Type B pancreatic cell (in vitro differentiated cells): ENCODE measurements at regions not wholly inside any gene's neighbourhood (a gene's known extent, or its start where the extent isn't known, plus 50 kb on each side); places are given as distances from the start of the nearest gene placed in this dataset.
A peak's percentile ranks its signal among the peaks of the same experiment; 100 is the strongest.

ENCODE experiments used
- DNase-seq: peaks from one replicate; pipeline ENCODE4 v3.0.0; 2021; ENCODE audit warnings: mixed read lengths; ENCODE audit not compliant: unreplicated experiment; ENCODE audit errors: extremely low spot score
- H3K27ac Mint-ChIP-seq: 2 replicates; pipeline ENCODE4 v1.8.0; 2021; ENCODE audit warnings: mild to moderate bottlenecking, mixed read lengths
- H3K27me3 Mint-ChIP-seq: 2 replicates; pipeline ENCODE4 v1.8.0; 2021; ENCODE audit warnings: mixed read lengths
- H3K36me3 Mint-ChIP-seq: 2 replicates; pipeline ENCODE4 v1.8.0; 2021; ENCODE audit warnings: mixed read lengths
- H3K4me1 Mint-ChIP-seq: one replicate; pipeline ENCODE4 v1.8.0; 2021; ENCODE audit warnings: mixed read lengths; ENCODE audit not compliant: unreplicated experiment
- H3K4me3 Mint-ChIP-seq: 2 replicates; pipeline ENCODE4 v1.8.0; 2021; ENCODE audit warnings: mild to moderate bottlenecking, mixed read lengths
- H3K9me3 Mint-ChIP-seq: 2 replicates; pipeline ENCODE4 v1.8.0; 2021; ENCODE audit warnings: mixed read lengths
- TF ChIP-seq, protein P1 (sequence below): fragments of 200-600 bp; sonication (generic); conservative IDR thresholded peaks from 2 replicates; pipeline ENCODE4 v1.5.0; 2021; ENCODE audit warnings: antibody characterized with exemption, mild to moderate bottlenecking

DNA sequence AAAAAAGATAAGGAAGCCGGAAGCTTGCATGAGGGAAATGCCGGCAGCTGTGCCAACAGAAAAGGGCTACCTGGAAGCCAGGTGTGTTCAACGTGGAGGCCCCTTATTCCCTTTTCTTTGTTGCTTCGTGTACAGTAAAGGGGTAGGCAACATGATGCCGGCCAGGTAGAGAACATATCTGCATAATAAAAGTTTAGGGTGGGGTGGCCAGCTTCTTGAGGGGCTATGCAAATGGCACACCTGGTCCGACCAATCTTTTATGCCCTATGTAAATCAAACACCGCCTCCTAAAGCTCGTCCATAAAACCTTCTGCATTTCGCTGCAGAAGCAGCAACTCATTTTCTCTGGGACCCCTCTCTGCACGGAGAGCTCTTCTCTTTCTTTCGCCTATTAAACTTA, 911.6 kb downstream of the KCNJ2 start:
- Mint-ChIP-seq H3K4me1 (no peaks in the 10 kb centered on the region), H3K36me3 (no peaks in the 10 kb centered on the region), H3K4me3 (no peak overlapping the region), H3K9me3 (no peaks in the 10 kb centered on the region), H3K27me3 (no peaks in the 10 kb centered on the region), H3K27ac (no peak overlapping the region)
- TF ChIP-seq, protein P1, sequence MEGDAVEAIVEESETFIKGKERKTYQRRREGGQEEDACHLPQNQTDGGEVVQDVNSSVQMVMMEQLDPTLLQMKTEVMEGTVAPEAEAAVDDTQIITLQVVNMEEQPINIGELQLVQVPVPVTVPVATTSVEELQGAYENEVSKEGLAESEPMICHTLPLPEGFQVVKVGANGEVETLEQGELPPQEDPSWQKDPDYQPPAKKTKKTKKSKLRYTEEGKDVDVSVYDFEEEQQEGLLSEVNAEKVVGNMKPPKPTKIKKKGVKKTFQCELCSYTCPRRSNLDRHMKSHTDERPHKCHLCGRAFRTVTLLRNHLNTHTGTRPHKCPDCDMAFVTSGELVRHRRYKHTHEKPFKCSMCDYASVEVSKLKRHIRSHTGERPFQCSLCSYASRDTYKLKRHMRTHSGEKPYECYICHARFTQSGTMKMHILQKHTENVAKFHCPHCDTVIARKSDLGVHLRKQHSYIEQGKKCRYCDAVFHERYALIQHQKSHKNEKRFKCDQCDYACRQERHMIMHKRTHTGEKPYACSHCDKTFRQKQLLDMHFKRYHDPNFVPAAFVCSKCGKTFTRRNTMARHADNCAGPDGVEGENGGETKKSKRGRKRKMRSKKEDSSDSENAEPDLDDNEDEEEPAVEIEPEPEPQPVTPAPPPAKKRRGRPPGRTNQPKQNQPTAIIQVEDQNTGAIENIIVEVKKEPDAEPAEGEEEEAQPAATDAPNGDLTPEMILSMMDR = no peak
- DNase-seq = no peak

DNA sequence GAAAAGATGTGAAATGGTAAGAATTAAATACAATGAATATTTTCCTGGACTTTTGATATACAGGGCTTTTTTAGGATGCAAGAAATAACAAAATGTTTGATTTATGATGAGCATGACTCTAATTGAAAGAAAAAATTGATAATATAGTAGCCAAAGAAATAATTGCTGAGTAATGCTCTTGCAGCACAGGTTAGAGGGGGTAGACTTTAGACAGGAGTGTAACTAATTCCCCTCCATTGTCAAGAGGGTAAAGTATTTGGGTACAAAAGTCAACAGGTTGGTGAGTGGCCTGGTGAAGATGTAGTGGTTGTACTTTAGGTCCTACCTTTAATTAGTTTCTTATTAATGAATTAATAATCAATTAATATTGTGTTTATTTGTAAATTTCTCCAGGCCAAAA, 912.3 kb downstream of the KCNJ2 start:
- TF ChIP-seq, protein P1 = no peak
- Mint-ChIP-seq H3K27me3 (no peaks in the 10 kb centered on the region), H3K27ac (no peak overlapping the region), H3K4me3 (no peak overlapping the region), H3K9me3 (no peaks in the 10 kb centered on the region), H3K36me3 (no peaks in the 10 kb centered on the region), H3K4me1 (no peaks in the 10 kb centered on the region)
- DNase-seq = no peak

DNA sequence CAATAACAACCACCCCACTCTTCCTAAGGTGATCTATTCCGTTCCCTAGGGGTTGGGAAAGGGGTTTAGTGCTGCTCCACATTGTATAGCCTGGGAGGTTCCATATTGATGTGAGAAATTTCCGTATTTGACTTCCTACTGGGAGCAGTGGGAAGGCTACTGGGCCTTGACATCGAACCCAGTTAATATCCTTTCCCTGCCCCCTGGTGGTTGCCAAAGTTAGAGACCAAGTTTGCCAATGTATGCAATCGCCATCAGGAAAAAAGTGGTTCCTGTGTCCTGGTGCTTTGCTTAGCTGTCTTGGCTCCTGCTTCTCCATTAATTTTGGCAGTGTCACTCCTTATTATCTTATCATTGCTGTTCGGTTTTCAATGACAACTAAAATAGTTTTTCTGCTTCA, 914.9 kb downstream of the KCNJ2 start:
- H3K36me3 Mint-ChIP-seq = no peaks in the 10 kb centered on the region
- no peaks in the 10 kb centered on the region for H3K4me1 Mint-ChIP-seq
- H3K27ac Mint-ChIP-seq = no peak overlapping the region
- H3K27me3 Mint-ChIP-seq = no peaks in the 10 kb centered on the region
- H3K9me3 Mint-ChIP-seq = no peaks in the 10 kb centered on the region
- no peak overlapping the region for H3K4me3 Mint-ChIP-seq
- TF ChIP-seq, protein P1 = peak; percentile 70
- DNase-seq = no peak

DNA sequence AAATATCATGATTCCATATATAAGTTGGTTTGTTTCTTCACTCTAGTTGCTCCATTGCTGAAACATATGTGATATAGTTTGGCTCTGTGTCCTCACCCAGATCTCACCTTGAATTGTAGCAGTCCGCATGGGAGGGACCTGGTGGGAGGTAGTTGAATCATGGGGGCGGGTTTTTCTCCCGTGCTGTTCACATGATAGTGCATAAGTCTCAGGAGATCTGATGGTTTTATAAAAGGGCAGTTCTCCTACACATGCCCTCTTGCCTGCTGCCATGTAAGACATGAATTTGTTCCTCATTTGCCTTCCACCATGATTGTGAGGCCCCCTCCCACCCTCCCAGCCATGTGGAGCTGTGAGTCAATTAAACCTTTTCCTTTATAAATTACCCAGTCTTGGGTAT, 915.5 kb downstream of the KCNJ2 start:
- H3K9me3 Mint-ChIP-seq = no peaks in the 10 kb centered on the region
- no peak overlapping the region for H3K4me3 Mint-ChIP-seq
- DNase-seq = no peak
- H3K36me3 Mint-ChIP-seq = no peaks in the 10 kb centered on the region
- no peaks in the 10 kb centered on the region for H3K4me1 Mint-ChIP-seq
- TF ChIP-seq, protein P1 = no peak
- no peaks in the 10 kb centered on the region for H3K27me3 Mint-ChIP-seq
- no peak overlapping the region for H3K27ac Mint-ChIP-seq

DNA sequence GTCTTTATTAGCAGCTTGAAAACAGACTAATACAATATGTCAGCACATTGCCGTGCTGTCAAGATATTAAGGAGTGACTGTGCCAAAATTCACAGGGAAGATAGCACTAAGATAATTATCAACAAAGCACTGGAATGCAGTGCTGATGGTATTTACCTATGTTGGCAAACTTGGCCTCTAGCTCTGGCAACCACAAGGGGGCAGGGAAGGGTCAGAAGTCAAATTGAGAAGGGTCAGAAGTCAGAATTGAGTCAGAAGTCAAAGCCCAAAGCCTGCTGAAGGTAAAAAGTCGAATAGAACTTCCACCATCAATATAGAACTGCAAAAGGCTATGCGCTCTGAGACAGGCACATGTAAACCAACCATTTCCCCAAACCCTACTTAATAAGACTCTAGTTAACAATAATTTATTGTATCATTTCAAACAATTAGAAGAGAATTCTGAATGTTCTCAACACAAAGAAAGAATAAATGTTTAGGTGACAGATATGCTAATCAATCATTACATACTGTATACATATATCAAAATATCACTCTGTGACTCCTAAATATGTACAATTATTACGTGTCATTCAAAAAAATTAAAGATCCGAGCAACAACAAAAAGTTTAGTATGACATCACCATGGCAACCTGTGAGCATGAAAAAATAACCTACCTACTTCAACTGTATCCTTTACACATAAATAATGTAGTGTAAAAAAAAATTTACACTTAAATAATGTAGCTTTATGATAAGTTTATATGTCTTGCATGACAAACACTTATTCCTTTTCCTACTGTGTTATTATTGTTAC, 916.1 kb downstream of the KCNJ2 start:
- no peak overlapping the region for H3K4me3 Mint-ChIP-seq
- no peaks in the 10 kb centered on the region for H3K36me3 Mint-ChIP-seq
- H3K4me1 Mint-ChIP-seq = no peaks in the 10 kb centered on the region
- H3K27me3 Mint-ChIP-seq = no peaks in the 10 kb centered on the region
- H3K9me3 Mint-ChIP-seq = no peaks in the 10 kb centered on the region
- TF ChIP-seq, protein P1 = peak; percentile 65
- H3K27ac Mint-ChIP-seq = no peak overlapping the region
- no peak for DNase-seq
